ENCODE measurements at regions not wholly inside any gene's neighbourhood (a gene's known extent, or its start where the extent isn't known, plus 50 kb on each side); places are given as distances from the start of the nearest gene placed in this dataset.

- H3K27me3 ChIP-seq, result no peaks in the 10 kb centered on the region
- no peaks in the 10 kb centered on the region for H3K9me3 ChIP-seq
- peaks cover 0 to 22% (median 14%) of the 10 kb centered on the region in 4 donors for H3K4me1 ChIP-seq
- TF ChIP-seq CTCF (IDR thresholded peaks at IDR 0.05) (no peak), POLR2AphosphoS5 (IDR thresholded peaks at IDR 0.05) (peak; percentile 87 to 98 (median 96)), POLR2A (IDR thresholded peaks at IDR 0.05) (no peak), EP300 (IDR thresholded peaks at IDR 0.05) (peak; percentile 56 to 82 (median 69))
- H3K36me3 ChIP-seq, result no peaks in the 10 kb centered on the region
- no peak for DNase-seq
- peak overlapping the region in 1 of 4 donors; percentile 19 for H3K27ac ChIP-seq
- WGBS, 2 donors, result 60 to 80% methylated on average over 2 of the region's 2 CpGs
- intact Hi-C loops (cut with DNase I), result no loop called here
- H3K4me3 ChIP-seq, result no peak overlapping the region
These were observed 111.8 kb downstream of the HAO1 start for GRCh38 chr20:7828437-7828836.

- Histone ChIP-seq H3K4me1 (peaks cover 0 to 22% (median 14%) of the 10 kb centered on the region in 4 donors), H3K4me3 (no peak overlapping the region), H3K36me3 (no peaks in the 10 kb centered on the region), H3K27me3 (no peaks in the 10 kb centered on the region), H3K27ac (no peak overlapping the region), H3K9me3 (peaks cover 0 to 2% (median 0%) of the 10 kb centered on the region in 4 donors)
- WGBS, 2 donors, result 70 to 77% methylated on average over 4 of the region's 4 CpGs
- TF ChIP-seq POLR2AphosphoS5 (IDR thresholded peaks at IDR 0.05), result no peak
- TF ChIP-seq CTCF (IDR thresholded peaks at IDR 0.05), result no peak
- TF ChIP-seq EP300 (IDR thresholded peaks at IDR 0.05), result no peak
- no peak for TF ChIP-seq POLR2A (IDR thresholded peaks at IDR 0.05)
- DNase-seq, result no peak
- intact Hi-C loops (cut with DNase I), result no loop called here
These were observed 111.2 kb downstream of the HAO1 start for GRCh38 chr20:7829031-7829430.

GRCh38 chr20:7829776-7830175 is 110.5 kb downstream of the HAO1 start:
- peaks cover 0 to 2% (median 0%) of the 10 kb centered on the region in 4 donors for H3K9me3 ChIP-seq
- H3K27me3 ChIP-seq, result no peaks in the 10 kb centered on the region
- no peaks in the 10 kb centered on the region for H3K36me3 ChIP-seq
- H3K4me3 ChIP-seq, result no peak overlapping the region
- intact Hi-C loops (cut with DNase I), result no loop called here
- H3K4me1 ChIP-seq, result peaks cover 0 to 22% (median 14%) of the 10 kb centered on the region in 4 donors
- no peak overlapping the region for H3K27ac ChIP-seq
- DNase-seq, result no peak
- TF ChIP-seq CTCF (IDR thresholded peaks at IDR 0.05) (no peak), EP300 (IDR thresholded peaks at IDR 0.05) (no peak), POLR2A (IDR thresholded peaks at IDR 0.05) (no peak), POLR2AphosphoS5 (IDR thresholded peaks at IDR 0.05) (no peak)

Small RNAs in the stretch of these regions (small RNA-seq; reads per million reads assigned to genes)
- gene MIR8062 (0 reads per million in 3 donors), gene RN7SL547P (0 reads per million in 3 donors)

Data from sigmoid colon (tissue), 6 donors.